Hindlimb muscle (tissue), 1 donor: ENCODE measurements at regions not wholly inside any gene's neighbourhood (a gene's known extent, or its start where the extent isn't known, plus 50 kb on each side); places are given as distances from the start of the nearest gene placed in this dataset.
"Not testable (repeated sequence)": the region's sequence is repeated elsewhere in the genome, so short reads cannot be mapped to it uniquely, and the experiment has no call there.

ENCODE experiments used
- DNase-seq: peaks from one replicate; pipeline ENCODE4 v3.0.0-alpha.2; 2013

- no peak for DNase-seq
Observed at GRCh38 chr13:109436055-109436622, 350.2 kb downstream of the IRS2 start.

- DNase-seq, result no peak
Observed at GRCh38 chr13:109431217-109431616, 355.2 kb downstream of the IRS2 start.

- DNase-seq, result no peak
Observed at GRCh38 chr13:109428146-109428545, 358.2 kb downstream of the IRS2 start.

- DNase-seq, result no peak
Observed at GRCh38 chr13:109427695-109428094, 358.7 kb downstream of the IRS2 start.

GRCh38 chr13:109427148-109427547, 359.2 kb downstream of the IRS2 start:
- DNase-seq, result no peak

- DNase-seq, result no peak
Observed at GRCh38 chr13:109426690-109426990, 359.7 kb downstream of the IRS2 start.

GRCh38 chr13:109425821-109426689, 360.3 kb downstream of the IRS2 start:
- no peak for DNase-seq

- no peak for DNase-seq
Observed at GRCh38 chr13:109422161-109422560, 364.2 kb downstream of the IRS2 start.

GRCh38 chr13:109419896-109420295, 366.5 kb downstream of the IRS2 start:
- no peak for DNase-seq

- no peak for DNase-seq
Observed at GRCh38 chr13:109418111-109418510, 368.3 kb downstream of the IRS2 start.

- DNase-seq, result no peak
Observed at GRCh38 chr13:109416001-109416400, 370.4 kb downstream of the IRS2 start.

GRCh38 chr13:109415057-109415456, 371.3 kb downstream of the IRS2 start:
- no peak for DNase-seq

GRCh38 chr13:109412283-109412901, 374.0 kb downstream of the IRS2 start:
- DNase-seq, result peak; percentile 48

- DNase-seq, result no peak
Observed at GRCh38 chr13:109410868-109411267, 375.5 kb downstream of the IRS2 start.

GRCh38 chr13:109408591-109409382, 377.6 kb downstream of the IRS2 start:
- DNase-seq, result no peak

- no peak for DNase-seq
Observed at GRCh38 chr13:109406376-109406992, 379.9 kb downstream of the IRS2 start.

GRCh38 chr13:109403012-109403421, 383.4 kb downstream of the IRS2 start:
- no peak for DNase-seq

- no peak for DNase-seq
Observed at GRCh38 chr13:109401891-109402290, 384.5 kb downstream of the IRS2 start.

- DNase-seq, result no peak
Observed at GRCh38 chr13:109401307-109401706, 385.1 kb downstream of the IRS2 start.

GRCh38 chr13:109400624-109401257, 385.6 kb downstream of the IRS2 start:
- DNase-seq, result no peak

- DNase-seq, result no peak
Observed at GRCh38 chr13:109400209-109400608, 386.2 kb downstream of the IRS2 start.

- DNase-seq, result not testable (repeated sequence)
Observed at GRCh38 chr13:109398071-109398470, 388.3 kb downstream of the IRS2 start.
